Tibial nerve (tissue), 4 donors: ENCODE measurements at regions not wholly inside any gene's neighbourhood (a gene's known extent, or its start where the extent isn't known, plus 50 kb on each side); places are given as distances from the start of the nearest gene placed in this dataset.
"Not testable (repeated sequence)": the region's sequence is repeated elsewhere in the genome, so short reads cannot be mapped to it uniquely, and the experiment has no call there.

ENCODE experiments used
- DNase-seq, 2 donors: peaks; one replicate each; pipeline ENCODE4 v3.0.0-alpha.2; 2019; ENCODE audit warnings: low spot score in 2 of 2
- H3K27ac ChIP-seq, 4 donors: fragments of 200-600 bp; sonication (generic) in 3 of 4; one replicate each; pipeline ENCODE4 v1.5.1; 2017 to 2019; ENCODE audit warnings: mild to moderate bottlenecking in 1 of 4
- H3K27me3 ChIP-seq, 2 donors: fragments of 200-600 bp; sonication (generic) in 1 of 2; one replicate each; pipeline versions ENCODE4 v1.5.1 to v1.6.0; 2017 to 2019
- H3K36me3 ChIP-seq, 3 donors: fragments of 200-600 bp; sonication (generic); one replicate each; pipeline ENCODE4 v1.5.1; 2018 to 2019
- H3K4me1 ChIP-seq, 4 donors: fragments of 200-600 bp; sonication (generic) in 3 of 4; one replicate each; pipeline ENCODE4 v1.5.1; 2017 to 2019
- H3K4me3 ChIP-seq, 4 donors: fragments of 200-600 bp; sonication (generic) in 3 of 4; one replicate each; pipeline ENCODE4 v1.5.1; 2017 to 2019; ENCODE audit warnings: mild to moderate bottlenecking in 1 of 4, moderate library complexity in 1 of 4
- H3K9me3 ChIP-seq, 4 donors: fragments of 200-600 bp; sonication (generic) in 3 of 4; one replicate each; pipeline ENCODE4 v1.5.1; 2017 to 2019
- EP300 ChIP-seq, 2 donors: sonication (generic); formaldehyde crosslinking; IDR thresholded peaks; one replicate each; pipeline ENCODE4 v1.6.1; 2017; ENCODE audit warnings: antibody characterized with exemption in 2 of 2, mild to moderate bottlenecking in 1 of 2
- POLR2A ChIP-seq, 2 donors: fragments of 450-650 bp; IDR thresholded peaks; one replicate each; pipeline ENCODE4 v1.6.1; 2017; ENCODE audit warnings: antibody characterized with exemption in 2 of 2, mild to moderate bottlenecking in 2 of 2, moderate library complexity in 2 of 2
- WGBS, 2 donors: methylation state at CpG; one replicate each; pipeline ENCODE4 v1.1.5; 2018; 5-methylcytosine and 5-hydroxymethylcytosine counted together
- TF ChIP-seq, protein P1 (sequence below), 5 experiments: fragments of 200-600 bp in 3 of 5; fragments of 450-650 bp in 2 of 5; sonication (generic) in 3 of 5; IDR thresholded peaks; one replicate each; pipeline ENCODE4 v1.5.1; 2016 to 2019; ENCODE audit warnings: antibody characterized with exemption in 5 of 5, mild to moderate bottlenecking in 3 of 5, moderate library complexity in 2 of 5

DNA sequence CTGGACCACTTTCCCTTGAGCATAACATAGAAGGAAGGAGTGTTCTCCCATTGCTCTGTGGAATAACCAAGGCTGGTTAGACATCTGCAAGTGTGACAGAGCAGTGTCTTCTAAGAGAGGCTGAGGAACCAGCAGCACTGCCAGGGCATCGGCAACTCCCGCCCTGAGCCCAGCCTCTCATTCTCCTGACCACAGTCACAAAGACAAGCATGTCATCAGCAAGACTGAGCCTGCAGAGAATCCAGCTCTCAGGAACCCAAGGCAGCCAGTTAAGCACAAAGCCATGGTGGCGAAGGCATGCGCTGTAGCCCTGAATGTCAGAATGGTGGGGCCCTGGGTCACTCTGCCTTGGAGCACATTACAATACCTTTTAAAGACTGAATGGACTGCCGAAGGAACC, 253.9 kb downstream of the AGTPBP1 start:
- H3K36me3 ChIP-seq = no peaks in the 10 kb centered on the region
- TF ChIP-seq EP300 (IDR thresholded peaks at IDR 0.05) (no peak), POLR2A (IDR thresholded peaks at IDR 0.05) (no peak)
- TF ChIP-seq, protein P1, sequence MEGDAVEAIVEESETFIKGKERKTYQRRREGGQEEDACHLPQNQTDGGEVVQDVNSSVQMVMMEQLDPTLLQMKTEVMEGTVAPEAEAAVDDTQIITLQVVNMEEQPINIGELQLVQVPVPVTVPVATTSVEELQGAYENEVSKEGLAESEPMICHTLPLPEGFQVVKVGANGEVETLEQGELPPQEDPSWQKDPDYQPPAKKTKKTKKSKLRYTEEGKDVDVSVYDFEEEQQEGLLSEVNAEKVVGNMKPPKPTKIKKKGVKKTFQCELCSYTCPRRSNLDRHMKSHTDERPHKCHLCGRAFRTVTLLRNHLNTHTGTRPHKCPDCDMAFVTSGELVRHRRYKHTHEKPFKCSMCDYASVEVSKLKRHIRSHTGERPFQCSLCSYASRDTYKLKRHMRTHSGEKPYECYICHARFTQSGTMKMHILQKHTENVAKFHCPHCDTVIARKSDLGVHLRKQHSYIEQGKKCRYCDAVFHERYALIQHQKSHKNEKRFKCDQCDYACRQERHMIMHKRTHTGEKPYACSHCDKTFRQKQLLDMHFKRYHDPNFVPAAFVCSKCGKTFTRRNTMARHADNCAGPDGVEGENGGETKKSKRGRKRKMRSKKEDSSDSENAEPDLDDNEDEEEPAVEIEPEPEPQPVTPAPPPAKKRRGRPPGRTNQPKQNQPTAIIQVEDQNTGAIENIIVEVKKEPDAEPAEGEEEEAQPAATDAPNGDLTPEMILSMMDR (IDR thresholded peaks at IDR 0.05) = no peak
- H3K4me1 ChIP-seq = no peaks in the 10 kb centered on the region
- DNase-seq = no peak
- no peak overlapping the region for H3K27ac ChIP-seq
- WGBS, 2 donors = 85 to 89% methylated on average over 5 of the region's 5 CpGs
- H3K9me3 ChIP-seq = no peaks in the 10 kb centered on the region
- no peak overlapping the region for H3K4me3 ChIP-seq
- no peaks in the 10 kb centered on the region for H3K27me3 ChIP-seq

DNA sequence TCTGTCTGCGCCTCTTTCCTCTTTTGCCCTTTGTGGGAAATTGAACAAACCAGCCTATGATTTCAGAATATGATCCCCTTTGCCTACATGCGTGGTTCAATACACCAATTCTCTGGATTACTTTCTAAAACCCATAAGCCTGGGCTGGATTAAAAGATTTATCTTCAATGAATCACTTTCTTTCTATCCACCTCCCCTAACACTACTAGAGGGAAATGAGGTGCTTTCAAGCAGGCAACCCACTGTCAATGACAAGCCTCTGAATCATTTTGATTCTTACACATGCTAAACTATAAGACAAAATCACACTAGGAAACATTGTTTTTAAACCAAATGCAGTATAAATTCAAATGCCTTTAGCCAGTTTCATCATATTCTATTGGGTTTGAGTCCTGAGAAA, 257.5 kb downstream of the AGTPBP1 start:
- Histone ChIP-seq H3K4me3 (no peak overlapping the region), H3K4me1 (no peaks in the 10 kb centered on the region), H3K27me3 (no peaks in the 10 kb centered on the region), H3K27ac (no peak overlapping the region), H3K9me3 (no peaks in the 10 kb centered on the region), H3K36me3 (no peaks in the 10 kb centered on the region)
- 81 to 90% methylated on average over 2 of the region's 2 CpGs for WGBS, 2 donors
- DNase-seq = no peak
- TF ChIP-seq EP300 (IDR thresholded peaks at IDR 0.05) = no peak
- TF ChIP-seq, protein P1 (IDR thresholded peaks at IDR 0.05) = no peak
- no peak for TF ChIP-seq POLR2A (IDR thresholded peaks at IDR 0.05)

DNA sequence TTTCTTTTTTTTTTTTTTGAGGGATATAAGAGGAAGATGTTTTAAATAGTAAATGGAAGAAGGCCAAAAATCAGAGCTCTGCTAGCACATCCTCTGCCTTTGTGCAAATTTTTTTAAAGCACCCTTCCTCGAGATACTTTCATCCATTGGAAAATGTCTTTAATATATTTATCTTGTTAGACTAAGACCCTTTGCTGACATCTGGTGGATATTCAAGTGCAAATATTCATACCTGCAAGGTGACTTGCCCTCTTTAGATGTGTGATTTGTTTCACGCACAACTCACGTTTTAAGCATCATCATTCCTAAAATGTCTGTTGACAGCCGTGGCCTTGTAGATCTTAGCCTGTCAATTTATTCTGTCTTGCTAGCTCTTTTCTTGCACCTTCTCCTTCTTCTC, 258.5 kb downstream of the AGTPBP1 start:
- WGBS, 2 donors = 65 to 72% methylated on average over 4 of the region's 4 CpGs
- no peak overlapping the region for H3K4me3 ChIP-seq
- TF ChIP-seq POLR2A (IDR thresholded peaks at IDR 0.05) (no peak), EP300 (IDR thresholded peaks at IDR 0.05) (no peak)
- TF ChIP-seq, protein P1 (IDR thresholded peaks at IDR 0.05) = peak in 1 of 5 experiments; percentile 21
- no peaks in the 10 kb centered on the region for H3K9me3 ChIP-seq
- no peak for DNase-seq
- H3K36me3 ChIP-seq = no peaks in the 10 kb centered on the region
- no peaks in the 10 kb centered on the region for H3K4me1 ChIP-seq
- no peak overlapping the region for H3K27ac ChIP-seq
- H3K27me3 ChIP-seq = no peaks in the 10 kb centered on the region

DNA sequence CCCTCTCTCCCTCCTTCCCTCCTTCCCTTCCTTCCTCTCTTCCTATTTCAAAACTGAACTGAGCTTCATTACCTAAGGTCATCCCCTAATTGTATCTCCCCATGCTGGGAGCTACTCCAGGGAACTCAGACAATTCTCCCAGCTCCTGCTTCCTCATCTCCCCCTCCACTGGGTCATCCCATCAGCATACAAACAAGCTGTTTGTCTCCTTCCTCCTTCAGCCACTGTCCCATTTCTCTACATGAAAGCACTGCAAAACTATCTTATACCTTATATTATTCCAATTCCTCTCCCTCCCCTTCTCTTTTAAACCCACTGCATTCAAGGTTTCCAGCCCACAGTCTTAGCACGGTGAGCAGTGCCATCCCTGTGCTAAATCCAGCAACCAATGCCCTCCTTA, 262.4 kb downstream of the AGTPBP1 start:
- Histone ChIP-seq H3K4me1 (no peaks in the 10 kb centered on the region), H3K9me3 (peaks cover 0 to 10% (median 0%) of the 10 kb centered on the region in 4 donors), H3K27ac (no peak overlapping the region), H3K4me3 (no peak overlapping the region), H3K27me3 (no peaks in the 10 kb centered on the region), H3K36me3 (no peaks in the 10 kb centered on the region)
- no peak for DNase-seq
- WGBS, 2 donors = 86 to 89% methylated on average over 1 of the region's 1 CpG
- TF ChIP-seq, protein P1 (IDR thresholded peaks at IDR 0.05) = no peak
- no peak for TF ChIP-seq EP300 (IDR thresholded peaks at IDR 0.05)
- no peak for TF ChIP-seq POLR2A (IDR thresholded peaks at IDR 0.05)

DNA sequence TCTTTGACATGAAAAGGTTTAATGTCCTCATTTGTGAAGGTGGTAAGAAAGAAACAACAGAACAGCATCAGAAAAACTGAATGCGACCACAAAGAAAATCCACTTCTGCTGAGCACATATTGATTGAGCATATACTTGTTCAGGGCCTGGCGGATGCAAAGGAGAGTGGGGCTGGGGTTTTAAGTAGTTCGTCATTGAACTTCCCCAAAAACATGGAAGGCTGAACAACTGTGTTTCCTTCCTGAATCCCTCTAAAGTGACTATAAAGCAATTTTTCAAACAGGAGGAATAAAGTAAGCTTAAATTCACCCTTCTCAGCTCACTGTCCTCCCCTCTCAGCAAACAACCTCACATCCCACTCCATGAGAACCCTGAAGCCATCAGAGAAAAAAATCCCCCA, 262.9 kb downstream of the AGTPBP1 start:
- no peak overlapping the region for H3K4me3 ChIP-seq
- no peak for DNase-seq
- no peaks in the 10 kb centered on the region for H3K36me3 ChIP-seq
- H3K4me1 ChIP-seq = no peaks in the 10 kb centered on the region
- 86 to 88% methylated on average over 3 of the region's 3 CpGs for WGBS, 2 donors
- TF ChIP-seq, protein P1 (IDR thresholded peaks at IDR 0.05) = no peak
- TF ChIP-seq POLR2A (IDR thresholded peaks at IDR 0.05) (no peak), EP300 (IDR thresholded peaks at IDR 0.05) (no peak)
- peaks cover 0 to 10% (median 0%) of the 10 kb centered on the region in 4 donors for H3K9me3 ChIP-seq
- H3K27ac ChIP-seq = no peak overlapping the region
- H3K27me3 ChIP-seq = no peaks in the 10 kb centered on the region

DNA sequence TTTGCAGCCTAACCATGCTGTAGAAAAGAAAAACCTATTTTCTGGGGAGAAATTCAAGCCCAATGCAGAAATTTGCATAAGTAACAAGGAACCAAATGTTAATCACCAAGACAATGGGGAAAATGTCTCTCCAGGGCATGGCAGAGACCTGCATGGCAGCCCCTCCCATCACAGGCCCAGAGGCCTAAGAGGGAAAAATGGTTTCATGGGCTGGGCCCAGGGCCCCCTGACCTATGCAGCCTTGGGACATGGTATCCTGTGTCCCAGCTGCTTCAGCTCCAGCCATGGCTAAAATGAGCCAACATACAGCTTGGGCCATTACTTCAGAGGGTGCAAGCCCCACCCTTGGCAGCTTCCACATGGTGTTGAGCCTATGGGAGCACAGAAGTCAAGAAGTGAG, 266.9 kb downstream of the AGTPBP1 start:
- not testable (repeated sequence) for DNase-seq, H3K4me3 ChIP-seq, H3K27ac ChIP-seq, H3K36me3 ChIP-seq, H3K9me3 ChIP-seq, H3K27me3 ChIP-seq, H3K4me1 ChIP-seq
